GM19438 (cell line): ENCODE measurements at regions not wholly inside any gene's neighbourhood (a gene's known extent, or its start where the extent isn't known, plus 50 kb on each side); places are given as distances from the start of the nearest gene placed in this dataset.
"Not testable (repeated sequence)": the region's sequence is repeated elsewhere in the genome, so short reads cannot be mapped to it uniquely, and the experiment has no call there.

Source experiments
- ATAC-seq: cut with Tn5 transposase; IDR thresholded peaks from one replicate; pipeline ENCODE4 v1.9.1; 2021; ENCODE audit warnings: low read depth; ENCODE audit not compliant: unreplicated experiment

GRCh38 chr16:80265624-80266306 lies 275.0 kb upstream of the DYNLRB2 start:
- no peak for ATAC-seq

GRCh38 chr16:80263848-80264694 lies 276.7 kb upstream of the DYNLRB2 start:
- ATAC-seq = no peak

- no peak for ATAC-seq
Observed at GRCh38 chr16:80263181-80263823, 277.5 kb upstream of the DYNLRB2 start.

- ATAC-seq = no peak
Observed at GRCh38 chr16:80260906-80261311, 279.9 kb upstream of the DYNLRB2 start.

- no peak for ATAC-seq
Observed at GRCh38 chr16:80259290-80259805, 281.4 kb upstream of the DYNLRB2 start.

- ATAC-seq = no peak
Observed at GRCh38 chr16:80258407-80258806, 282.4 kb upstream of the DYNLRB2 start.

- no peak for ATAC-seq
Observed at GRCh38 chr16:80254970-80255369, 285.8 kb upstream of the DYNLRB2 start.

GRCh38 chr16:80253741-80254140 lies 287.1 kb upstream of the DYNLRB2 start:
- no peak for ATAC-seq

GRCh38 chr16:80250381-80250780 lies 290.4 kb upstream of the DYNLRB2 start:
- no peak for ATAC-seq

- ATAC-seq = not testable (repeated sequence)
Observed at GRCh38 chr16:80243303-80243702, 297.5 kb upstream of the DYNLRB2 start.

- not testable (repeated sequence) for ATAC-seq
Observed at GRCh38 chr16:80242279-80242678, 298.5 kb upstream of the DYNLRB2 start.

GRCh38 chr16:80233097-80233835 lies 307.5 kb upstream of the DYNLRB2 start:
- no peak for ATAC-seq

GRCh38 chr16:80231888-80232287 lies 308.9 kb upstream of the DYNLRB2 start:
- ATAC-seq = peak; percentile 85

- ATAC-seq = no peak
Observed at GRCh38 chr16:80231121-80231520, 309.7 kb upstream of the DYNLRB2 start.

- no peak for ATAC-seq
Observed at GRCh38 chr16:80230328-80231120, 310.3 kb upstream of the DYNLRB2 start.

GRCh38 chr16:80226499-80226898 lies 314.3 kb upstream of the DYNLRB2 start:
- no peak for ATAC-seq

GRCh38 chr16:80210787-80211186 lies 330.0 kb upstream of the DYNLRB2 start:
- no peak for ATAC-seq

- ATAC-seq = no peak
Observed at GRCh38 chr16:80208743-80209142, 332.1 kb upstream of the DYNLRB2 start.

- ATAC-seq = no peak
Observed at GRCh38 chr16:80208015-80208414, 332.8 kb upstream of the DYNLRB2 start.

- no peak for ATAC-seq
Observed at GRCh38 chr16:80203821-80204220, 337.0 kb upstream of the DYNLRB2 start.
